ENCODE measurements at regions not wholly inside any gene's neighbourhood (a gene's known extent, or its start where the extent isn't known, plus 50 kb on each side); places are given as distances from the start of the nearest gene placed in this dataset.

DNA sequence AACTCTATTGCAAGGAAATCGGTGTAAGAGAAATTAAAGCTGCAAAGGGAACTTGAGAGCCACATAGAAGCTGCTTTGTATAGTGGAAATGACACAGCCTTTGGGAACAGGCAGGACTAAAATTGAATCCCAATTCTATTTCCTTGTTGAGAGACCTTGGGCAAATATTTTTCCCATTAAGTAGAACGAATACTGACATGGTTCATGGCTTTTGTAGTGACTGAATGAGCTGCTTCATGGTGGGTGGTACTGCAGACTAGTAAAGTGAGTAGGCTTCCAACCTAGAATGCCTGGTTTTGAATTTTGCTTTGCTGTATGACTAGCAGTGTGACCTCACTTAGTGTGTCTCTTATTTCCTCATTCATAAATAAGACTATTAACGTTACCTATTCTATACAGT lies 182.2 kb upstream of the KCNIP4 start:
- intact Hi-C loops (cut with DNase I, micrococcal nuclease): no loop called here
- ChIA-PET POLR2A (no interaction called here), CTCF (no interaction called here)
- TF ChIP-seq, protein P1, sequence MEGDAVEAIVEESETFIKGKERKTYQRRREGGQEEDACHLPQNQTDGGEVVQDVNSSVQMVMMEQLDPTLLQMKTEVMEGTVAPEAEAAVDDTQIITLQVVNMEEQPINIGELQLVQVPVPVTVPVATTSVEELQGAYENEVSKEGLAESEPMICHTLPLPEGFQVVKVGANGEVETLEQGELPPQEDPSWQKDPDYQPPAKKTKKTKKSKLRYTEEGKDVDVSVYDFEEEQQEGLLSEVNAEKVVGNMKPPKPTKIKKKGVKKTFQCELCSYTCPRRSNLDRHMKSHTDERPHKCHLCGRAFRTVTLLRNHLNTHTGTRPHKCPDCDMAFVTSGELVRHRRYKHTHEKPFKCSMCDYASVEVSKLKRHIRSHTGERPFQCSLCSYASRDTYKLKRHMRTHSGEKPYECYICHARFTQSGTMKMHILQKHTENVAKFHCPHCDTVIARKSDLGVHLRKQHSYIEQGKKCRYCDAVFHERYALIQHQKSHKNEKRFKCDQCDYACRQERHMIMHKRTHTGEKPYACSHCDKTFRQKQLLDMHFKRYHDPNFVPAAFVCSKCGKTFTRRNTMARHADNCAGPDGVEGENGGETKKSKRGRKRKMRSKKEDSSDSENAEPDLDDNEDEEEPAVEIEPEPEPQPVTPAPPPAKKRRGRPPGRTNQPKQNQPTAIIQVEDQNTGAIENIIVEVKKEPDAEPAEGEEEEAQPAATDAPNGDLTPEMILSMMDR (IDR thresholded peaks at IDR 0.05): no peak
- Mint-ChIP-seq H3K27ac (no peak overlapping the region), H3K36me3 (ENCODE audit: low read depth) (no peaks in the 10 kb centered on the region), H3K4me3 (no peak overlapping the region), H3K4me1 (ENCODE audit: low read depth) (no peaks in the 10 kb centered on the region), H3K9me3 (peaks cover 17% of the 10 kb centered on the region), H3K27me3 (no peaks in the 10 kb centered on the region)
- Histone ChIP-seq H3K4me1 (ENCODE audit: insufficient read depth, low read length) (no peaks in the 10 kb centered on the region), H3K27me3 (ENCODE audit: control insufficient read depth in 1 of 2, insufficient read depth in 2 of 2, low read length in 2 of 2) (no peaks in the 10 kb centered on the region), H3K36me3 (ENCODE audit: insufficient read depth, low read length) (no peaks in the 10 kb centered on the region), H3K27ac (ENCODE audit: low read depth in 1 of 2, low read length in 2 of 2) (no peak overlapping the region), H3K4me3 (ENCODE audit: low read length) (no peak overlapping the region), H3K9me3 (ENCODE audit: control insufficient read depth in 1 of 2, insufficient read depth in 1 of 2, low read length in 2 of 2) (peaks cover 0 to 4% of the 10 kb centered on the region in 2 experiments)
- DNase-seq: no peak
- ATAC-seq (ENCODE audit: poor library complexity): no peak

DNA sequence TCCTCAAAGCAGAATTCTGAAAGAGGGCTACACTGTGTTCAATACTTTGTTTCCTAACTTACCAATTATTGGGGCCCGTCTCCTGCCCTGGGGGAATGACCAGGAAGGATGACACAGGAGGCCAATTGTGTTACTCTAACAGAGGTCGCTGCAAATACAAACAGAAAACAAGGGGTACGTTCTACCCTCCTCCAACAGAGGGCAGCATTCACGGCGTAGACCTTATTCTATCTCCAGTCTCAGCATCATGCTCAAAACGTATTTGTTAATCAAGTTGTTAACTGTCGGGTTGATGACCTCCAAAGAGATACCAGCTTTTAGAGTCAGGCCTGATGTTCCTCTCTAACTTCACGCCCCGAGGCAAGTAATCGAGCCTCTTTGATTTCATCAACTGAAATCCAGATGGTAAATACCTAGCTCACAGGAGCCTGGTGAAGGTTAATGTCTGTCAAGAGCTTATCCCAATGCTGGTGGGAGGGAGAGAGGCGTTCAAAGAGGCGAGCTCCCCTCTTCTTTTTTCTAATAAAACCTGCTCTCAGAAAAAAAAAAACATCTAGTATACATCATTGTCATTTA lies 181.0 kb upstream of the KCNIP4 start:
- peaks cover 16% of the 10 kb centered on the region for H3K9me3 Mint-ChIP-seq
- H3K36me3 ChIP-seq (ENCODE audit: insufficient read depth, low read length): no peaks in the 10 kb centered on the region
- intact Hi-C loops (cut with DNase I, micrococcal nuclease): no loop called here
- H3K36me3 Mint-ChIP-seq (ENCODE audit: low read depth): no peaks in the 10 kb centered on the region
- H3K9me3 ChIP-seq (ENCODE audit: control insufficient read depth in 1 of 2, insufficient read depth in 1 of 2, low read length in 2 of 2): peaks cover 0 to 4% of the 10 kb centered on the region in 2 experiments
- H3K4me1 ChIP-seq (ENCODE audit: insufficient read depth, low read length): no peaks in the 10 kb centered on the region
- H3K4me3 ChIP-seq (ENCODE audit: low read length): no peak overlapping the region
- ATAC-seq (ENCODE audit: poor library complexity) (no peak), DNase-seq (no peak)
- no peaks in the 10 kb centered on the region for H3K27me3 Mint-ChIP-seq
- H3K4me3 Mint-ChIP-seq: no peak overlapping the region
- ChIA-PET CTCF (no interaction called here), POLR2A (no interaction called here)
- H3K27ac ChIP-seq (ENCODE audit: low read depth in 1 of 2, low read length in 2 of 2): no peak overlapping the region
- H3K27ac Mint-ChIP-seq: no peak overlapping the region
- H3K27me3 ChIP-seq (ENCODE audit: control insufficient read depth in 1 of 2, insufficient read depth in 2 of 2, low read length in 2 of 2): no peaks in the 10 kb centered on the region
- H3K4me1 Mint-ChIP-seq (ENCODE audit: low read depth): no peaks in the 10 kb centered on the region
- TF ChIP-seq, protein P1 (IDR thresholded peaks at IDR 0.05): no peak

DNA sequence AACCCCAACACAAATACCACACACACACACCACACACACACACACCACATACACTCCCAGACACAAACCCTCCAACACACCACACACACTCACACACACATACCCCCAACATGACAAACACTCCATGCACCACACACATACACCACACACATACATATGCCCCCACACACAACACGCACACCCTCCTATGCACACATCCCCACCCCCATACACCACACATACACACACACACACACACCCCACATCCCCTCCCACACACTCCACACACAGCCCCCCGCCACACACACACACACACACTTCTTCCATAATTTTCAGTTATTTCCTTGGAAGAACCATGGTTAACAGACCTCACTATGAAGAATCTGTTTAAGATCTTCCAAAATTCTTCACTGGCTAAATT lies 173.5 kb upstream of the KCNIP4 start:
- H3K27me3 ChIP-seq (ENCODE audit: control insufficient read depth in 1 of 2, insufficient read depth in 2 of 2, low read length in 2 of 2): no peaks in the 10 kb centered on the region
- no peaks in the 10 kb centered on the region for H3K4me1 ChIP-seq (ENCODE audit: insufficient read depth, low read length)
- CTCF ChIA-PET: no interaction called here
- Mint-ChIP-seq H3K36me3 (ENCODE audit: low read depth) (no peaks in the 10 kb centered on the region), H3K4me3 (no peak overlapping the region), H3K9me3 (peaks cover 5% of the 10 kb centered on the region), H3K27ac (no peak overlapping the region), H3K4me1 (ENCODE audit: low read depth) (no peaks in the 10 kb centered on the region), H3K27me3 (no peaks in the 10 kb centered on the region)
- TF ChIP-seq, protein P1 (IDR thresholded peaks at IDR 0.05): no peak
- intact Hi-C loops (cut with DNase I, micrococcal nuclease): no loop called here
- no peak overlapping the region for H3K27ac ChIP-seq (ENCODE audit: low read depth in 1 of 2, low read length in 2 of 2)
- H3K36me3 ChIP-seq (ENCODE audit: insufficient read depth, low read length): no peaks in the 10 kb centered on the region
- POLR2A ChIA-PET: no interaction called here
- DNase-seq (no peak), ATAC-seq (ENCODE audit: poor library complexity) (no peak)
- peaks cover 6 to 27% of the 10 kb centered on the region in 2 experiments for H3K9me3 ChIP-seq (ENCODE audit: control insufficient read depth in 1 of 2, insufficient read depth in 1 of 2, low read length in 2 of 2)
- H3K4me3 ChIP-seq (ENCODE audit: low read length): no peak overlapping the region

Measured in CD4-positive, alpha-beta T cell (primary cell).